Neural cell (in vitro differentiated cells): ENCODE measurements at regions not wholly inside any gene's neighbourhood (a gene's known extent, or its start where the extent isn't known, plus 50 kb on each side); places are given as distances from the start of the nearest gene placed in this dataset.

Experiments used
- SMC3 ChIP-seq: fragments of 450-650 bp; conservative IDR thresholded peaks from 2 replicates; pipeline ENCODE4 v1.6.1; 2014; ENCODE audit warnings: antibody characterized with exemption, mild to moderate bottlenecking, moderate library complexity; ENCODE audit not compliant: poor library complexity
- TF ChIP-seq, protein P1 (sequence below): fragments of 450-650 bp; IDR thresholded peaks from 2 replicates; pipeline ENCODE4 v1.5.1; 2014; ENCODE audit warnings: antibody characterized with exemption, mild to moderate bottlenecking, moderate library complexity; ENCODE audit not compliant: poor library complexity, severe bottlenecking

DNA sequence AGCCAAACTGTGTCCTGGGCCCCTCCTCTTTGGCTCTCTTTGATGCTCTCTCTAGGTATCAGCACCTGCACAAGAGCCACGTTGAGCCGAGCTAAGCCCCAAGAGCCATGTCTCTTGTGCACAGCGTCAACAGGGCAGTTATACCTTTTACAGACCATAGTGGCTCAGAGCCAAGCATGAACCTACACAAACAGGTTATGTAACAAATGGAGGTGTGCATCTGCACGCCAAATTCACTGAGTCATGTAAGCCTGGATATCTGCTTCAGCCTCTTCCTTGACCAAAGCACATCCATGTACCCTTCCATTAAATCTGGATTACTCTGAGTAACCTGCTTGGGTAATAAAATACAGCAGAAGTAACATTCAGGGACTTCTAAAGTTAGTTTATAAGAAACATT lies 509.7 kb downstream of the NAV3 start:
- TF ChIP-seq, protein P1, sequence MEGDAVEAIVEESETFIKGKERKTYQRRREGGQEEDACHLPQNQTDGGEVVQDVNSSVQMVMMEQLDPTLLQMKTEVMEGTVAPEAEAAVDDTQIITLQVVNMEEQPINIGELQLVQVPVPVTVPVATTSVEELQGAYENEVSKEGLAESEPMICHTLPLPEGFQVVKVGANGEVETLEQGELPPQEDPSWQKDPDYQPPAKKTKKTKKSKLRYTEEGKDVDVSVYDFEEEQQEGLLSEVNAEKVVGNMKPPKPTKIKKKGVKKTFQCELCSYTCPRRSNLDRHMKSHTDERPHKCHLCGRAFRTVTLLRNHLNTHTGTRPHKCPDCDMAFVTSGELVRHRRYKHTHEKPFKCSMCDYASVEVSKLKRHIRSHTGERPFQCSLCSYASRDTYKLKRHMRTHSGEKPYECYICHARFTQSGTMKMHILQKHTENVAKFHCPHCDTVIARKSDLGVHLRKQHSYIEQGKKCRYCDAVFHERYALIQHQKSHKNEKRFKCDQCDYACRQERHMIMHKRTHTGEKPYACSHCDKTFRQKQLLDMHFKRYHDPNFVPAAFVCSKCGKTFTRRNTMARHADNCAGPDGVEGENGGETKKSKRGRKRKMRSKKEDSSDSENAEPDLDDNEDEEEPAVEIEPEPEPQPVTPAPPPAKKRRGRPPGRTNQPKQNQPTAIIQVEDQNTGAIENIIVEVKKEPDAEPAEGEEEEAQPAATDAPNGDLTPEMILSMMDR, result no peak
- TF ChIP-seq SMC3, result no peak
